ENCODE measurements at regions not wholly inside any gene's neighbourhood (a gene's known extent, or its start where the extent isn't known, plus 50 kb on each side); places are given as distances from the start of the nearest gene placed in this dataset.

DNA sequence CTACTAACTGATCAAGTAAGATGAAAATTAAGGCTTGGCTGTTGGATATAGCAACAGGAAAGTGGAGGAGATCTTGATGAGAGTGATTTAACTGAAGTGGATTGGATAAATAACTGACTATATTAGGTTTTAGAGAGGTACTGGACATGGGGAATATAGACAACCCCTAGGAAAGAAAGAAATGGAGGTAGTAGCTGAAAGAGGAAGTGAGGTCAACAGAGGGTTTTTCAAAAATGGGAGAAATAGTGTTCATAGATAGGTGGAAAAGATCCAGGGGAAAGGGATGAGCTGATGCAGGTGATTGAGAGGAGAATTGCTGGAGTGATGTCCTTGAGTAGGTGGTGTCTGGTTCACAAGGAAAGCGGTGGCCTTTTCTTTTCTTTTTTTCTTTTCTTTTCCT, 69.9 kb upstream of the PSME4 start (continued):
- TF ChIP-seq EGR1 (IDR thresholded peaks at IDR 0.05; ENCODE audit: low read depth) (no peak), CEBPB (IDR thresholded peaks at IDR 0.05; ENCODE audit: low read depth) (no peak), SRF (IDR thresholded peaks at IDR 0.05; ENCODE audit: low read depth) (no peak)

DNA sequence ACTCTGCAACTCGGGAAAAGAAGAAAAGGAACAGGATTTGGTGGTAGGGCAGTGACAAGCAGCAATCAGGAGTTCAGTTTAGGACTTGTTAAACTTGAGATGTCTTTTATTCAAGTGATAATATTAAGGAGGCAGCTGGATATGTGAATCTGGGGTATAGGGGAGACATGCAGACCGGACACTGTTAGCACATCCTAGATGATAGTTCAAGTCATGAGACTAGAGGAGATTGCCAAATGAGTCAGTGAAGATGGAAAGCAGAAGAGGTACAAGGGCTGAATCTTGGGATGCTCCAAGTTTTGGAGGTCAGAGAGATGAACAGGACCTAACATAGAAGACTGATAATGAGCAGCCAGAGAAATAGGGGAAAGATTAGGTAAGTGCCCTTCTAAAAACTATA, 69.5 kb upstream of the PSME4 start:
- no peak overlapping the region for H3K4me2 ChIP-seq (ENCODE audit: low read length)
- no peaks in the 10 kb centered on the region for H3K9me3 ChIP-seq (ENCODE audit: control insufficient read depth in 1 of 2, insufficient read depth in 1 of 2, low read depth in 1 of 2, low read length in 2 of 2)
- CTCF ChIA-PET: interaction anchor here (1.0 kb wide), 1 partner anchor 12 kb away, joined by 3 read pairs; no protein-coding TSS in a partner anchor
- H3K4me3 ChIP-seq (replicated peaks in 1 of 2; ENCODE audit: low read depth in 1 of 2, low read length in 2 of 2): no peak overlapping the region
- no peaks in the 10 kb centered on the region for H3K36me3 ChIP-seq (ENCODE audit: control insufficient read depth in 1 of 2, insufficient read depth in 2 of 2, low read length in 2 of 2)
- H3K27ac ChIP-seq (ENCODE audit: low read depth, low read length): no peak overlapping the region
- intact Hi-C loops (cut with micrococcal nuclease): no loop called here
- no peak overlapping the region for H2AFZ ChIP-seq (ENCODE audit: low read depth, low read length, poor library complexity, severe bottlenecking)
- H4K20me1 ChIP-seq (ENCODE audit: insufficient read depth): no peaks in the 10 kb centered on the region
- no peaks in the 10 kb centered on the region for H3K79me2 ChIP-seq (ENCODE audit: insufficient read depth, low read length)
- POLR2A ChIA-PET: no interaction called here
- peaks cover 13 to 27% of the 10 kb centered on the region in 2 experiments for H3K4me1 ChIP-seq (ENCODE audit: control insufficient read depth in 1 of 2, insufficient read depth in 2 of 2, low read length in 2 of 2)
- no peak overlapping the region for H3K9ac ChIP-seq (ENCODE audit: low read length)
- RAD21 ChIA-PET (ENCODE audit: low non-redundant PET in 1 of 2, low total read pairs in 2 of 2, uncharacterized antibody in 2 of 2, unreplicated experiment in 2 of 2): no interaction called here
- BruUV-seq (replicated peaks): no TSS peak
- DNase-seq (ENCODE audit: low read depth, low spot score) (no peak), ATAC-seq (no peak)
- no peaks in the 10 kb centered on the region for H3K9me2 ChIP-seq (ENCODE audit: insufficient read depth)
- no peaks in the 10 kb centered on the region for H3K27me3 ChIP-seq (ENCODE audit: insufficient read depth, low read length)
- TF ChIP-seq, protein P1, sequence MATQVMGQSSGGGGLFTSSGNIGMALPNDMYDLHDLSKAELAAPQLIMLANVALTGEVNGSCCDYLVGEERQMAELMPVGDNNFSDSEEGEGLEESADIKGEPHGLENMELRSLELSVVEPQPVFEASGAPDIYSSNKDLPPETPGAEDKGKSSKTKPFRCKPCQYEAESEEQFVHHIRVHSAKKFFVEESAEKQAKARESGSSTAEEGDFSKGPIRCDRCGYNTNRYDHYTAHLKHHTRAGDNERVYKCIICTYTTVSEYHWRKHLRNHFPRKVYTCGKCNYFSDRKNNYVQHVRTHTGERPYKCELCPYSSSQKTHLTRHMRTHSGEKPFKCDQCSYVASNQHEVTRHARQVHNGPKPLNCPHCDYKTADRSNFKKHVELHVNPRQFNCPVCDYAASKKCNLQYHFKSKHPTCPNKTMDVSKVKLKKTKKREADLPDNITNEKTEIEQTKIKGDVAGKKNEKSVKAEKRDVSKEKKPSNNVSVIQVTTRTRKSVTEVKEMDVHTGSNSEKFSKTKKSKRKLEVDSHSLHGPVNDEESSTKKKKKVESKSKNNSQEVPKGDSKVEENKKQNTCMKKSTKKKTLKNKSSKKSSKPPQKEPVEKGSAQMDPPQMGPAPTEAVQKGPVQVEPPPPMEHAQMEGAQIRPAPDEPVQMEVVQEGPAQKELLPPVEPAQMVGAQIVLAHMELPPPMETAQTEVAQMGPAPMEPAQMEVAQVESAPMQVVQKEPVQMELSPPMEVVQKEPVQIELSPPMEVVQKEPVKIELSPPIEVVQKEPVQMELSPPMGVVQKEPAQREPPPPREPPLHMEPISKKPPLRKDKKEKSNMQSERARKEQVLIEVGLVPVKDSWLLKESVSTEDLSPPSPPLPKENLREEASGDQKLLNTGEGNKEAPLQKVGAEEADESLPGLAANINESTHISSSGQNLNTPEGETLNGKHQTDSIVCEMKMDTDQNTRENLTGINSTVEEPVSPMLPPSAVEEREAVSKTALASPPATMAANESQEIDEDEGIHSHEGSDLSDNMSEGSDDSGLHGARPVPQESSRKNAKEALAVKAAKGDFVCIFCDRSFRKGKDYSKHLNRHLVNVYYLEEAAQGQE (IDR thresholded peaks at IDR 0.05; ENCODE audit: low read depth): no peak
- no peak for TF ChIP-seq POLR2AphosphoS5 (IDR thresholded peaks at IDR 0.05; ENCODE audit: low read depth, low read length)
- TF ChIP-seq ZFX (IDR thresholded peaks at IDR 0.05): no peak
- TF ChIP-seq SRF (IDR thresholded peaks at IDR 0.05; ENCODE audit: low read depth): no peak
- TF ChIP-seq, protein P2, sequence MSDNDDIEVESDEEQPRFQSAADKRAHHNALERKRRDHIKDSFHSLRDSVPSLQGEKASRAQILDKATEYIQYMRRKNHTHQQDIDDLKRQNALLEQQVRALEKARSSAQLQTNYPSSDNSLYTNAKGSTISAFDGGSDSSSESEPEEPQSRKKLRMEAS (IDR thresholded peaks at IDR 0.05): no peak
- TF ChIP-seq EGR1 (IDR thresholded peaks at IDR 0.05; ENCODE audit: low read depth): no peak
- TF ChIP-seq EZH2 (IDR thresholded peaks at IDR 0.05): no peak
- TF ChIP-seq EZH2phosphoT487 (IDR thresholded peaks at IDR 0.05; ENCODE audit: borderline replicate concordance): no peak
- no peak for TF ChIP-seq SP1 (IDR thresholded peaks at IDR 0.05; ENCODE audit: low read depth)
- TF ChIP-seq ELF1 (IDR thresholded peaks at IDR 0.05; ENCODE audit: borderline replicate concordance, low read depth): no peak
- TF ChIP-seq SIN3A (IDR thresholded peaks at IDR 0.05; ENCODE audit: low read depth): no peak
- TF ChIP-seq, protein P3, sequence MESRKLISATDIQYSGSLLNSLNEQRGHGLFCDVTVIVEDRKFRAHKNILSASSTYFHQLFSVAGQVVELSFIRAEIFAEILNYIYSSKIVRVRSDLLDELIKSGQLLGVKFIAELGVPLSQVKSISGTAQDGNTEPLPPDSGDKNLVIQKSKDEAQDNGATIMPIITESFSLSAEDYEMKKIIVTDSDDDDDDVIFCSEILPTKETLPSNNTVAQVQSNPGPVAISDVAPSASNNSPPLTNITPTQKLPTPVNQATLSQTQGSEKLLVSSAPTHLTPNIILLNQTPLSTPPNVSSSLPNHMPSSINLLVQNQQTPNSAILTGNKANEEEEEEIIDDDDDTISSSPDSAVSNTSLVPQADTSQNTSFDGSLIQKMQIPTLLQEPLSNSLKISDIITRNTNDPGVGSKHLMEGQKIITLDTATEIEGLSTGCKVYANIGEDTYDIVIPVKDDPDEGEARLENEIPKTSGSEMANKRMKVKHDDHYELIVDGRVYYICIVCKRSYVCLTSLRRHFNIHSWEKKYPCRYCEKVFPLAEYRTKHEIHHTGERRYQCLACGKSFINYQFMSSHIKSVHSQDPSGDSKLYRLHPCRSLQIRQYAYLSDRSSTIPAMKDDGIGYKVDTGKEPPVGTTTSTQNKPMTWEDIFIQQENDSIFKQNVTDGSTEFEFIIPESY (IDR thresholded peaks at IDR 0.05; ENCODE audit: extremely low read depth, insufficient replicate concordance, low read length): no peak
- TF ChIP-seq ZNF274 (IDR thresholded peaks at IDR 0.05; ENCODE audit: low read depth, low read length): no peak
- TF ChIP-seq, protein P4, sequence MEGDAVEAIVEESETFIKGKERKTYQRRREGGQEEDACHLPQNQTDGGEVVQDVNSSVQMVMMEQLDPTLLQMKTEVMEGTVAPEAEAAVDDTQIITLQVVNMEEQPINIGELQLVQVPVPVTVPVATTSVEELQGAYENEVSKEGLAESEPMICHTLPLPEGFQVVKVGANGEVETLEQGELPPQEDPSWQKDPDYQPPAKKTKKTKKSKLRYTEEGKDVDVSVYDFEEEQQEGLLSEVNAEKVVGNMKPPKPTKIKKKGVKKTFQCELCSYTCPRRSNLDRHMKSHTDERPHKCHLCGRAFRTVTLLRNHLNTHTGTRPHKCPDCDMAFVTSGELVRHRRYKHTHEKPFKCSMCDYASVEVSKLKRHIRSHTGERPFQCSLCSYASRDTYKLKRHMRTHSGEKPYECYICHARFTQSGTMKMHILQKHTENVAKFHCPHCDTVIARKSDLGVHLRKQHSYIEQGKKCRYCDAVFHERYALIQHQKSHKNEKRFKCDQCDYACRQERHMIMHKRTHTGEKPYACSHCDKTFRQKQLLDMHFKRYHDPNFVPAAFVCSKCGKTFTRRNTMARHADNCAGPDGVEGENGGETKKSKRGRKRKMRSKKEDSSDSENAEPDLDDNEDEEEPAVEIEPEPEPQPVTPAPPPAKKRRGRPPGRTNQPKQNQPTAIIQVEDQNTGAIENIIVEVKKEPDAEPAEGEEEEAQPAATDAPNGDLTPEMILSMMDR (IDR thresholded peaks at IDR 0.05 in 2 of 3, conservative IDR thresholded peaks at IDR 0.05 in 1 of 3; ENCODE audit: borderline replicate concordance in 1 of 3, insufficient read depth in 1 of 3, low read depth in 2 of 3, low read length in 2 of 3): no peak
- TF ChIP-seq TCF7L2 (IDR thresholded peaks at IDR 0.05; ENCODE audit: borderline replicate concordance, extremely low read depth, insufficient read depth, insufficient read length): no peak
- TF ChIP-seq, protein P5, sequence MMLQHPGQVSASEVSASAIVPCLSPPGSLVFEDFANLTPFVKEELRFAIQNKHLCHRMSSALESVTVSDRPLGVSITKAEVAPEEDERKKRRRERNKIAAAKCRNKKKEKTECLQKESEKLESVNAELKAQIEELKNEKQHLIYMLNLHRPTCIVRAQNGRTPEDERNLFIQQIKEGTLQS (IDR thresholded peaks at IDR 0.05): no peak
- TF ChIP-seq CBX3 (IDR thresholded peaks at IDR 0.05; ENCODE audit: low read depth): no peak
- TF ChIP-seq CEBPB (IDR thresholded peaks at IDR 0.05; ENCODE audit: low read depth): no peak
- no peak for TF ChIP-seq RAD21 (IDR thresholded peaks at IDR 0.05; ENCODE audit: low read depth)
